ENCODE measurements at regions not wholly inside any gene's neighbourhood (a gene's known extent, or its start where the extent isn't known, plus 50 kb on each side); places are given as distances from the start of the nearest gene placed in this dataset.

DNA sequence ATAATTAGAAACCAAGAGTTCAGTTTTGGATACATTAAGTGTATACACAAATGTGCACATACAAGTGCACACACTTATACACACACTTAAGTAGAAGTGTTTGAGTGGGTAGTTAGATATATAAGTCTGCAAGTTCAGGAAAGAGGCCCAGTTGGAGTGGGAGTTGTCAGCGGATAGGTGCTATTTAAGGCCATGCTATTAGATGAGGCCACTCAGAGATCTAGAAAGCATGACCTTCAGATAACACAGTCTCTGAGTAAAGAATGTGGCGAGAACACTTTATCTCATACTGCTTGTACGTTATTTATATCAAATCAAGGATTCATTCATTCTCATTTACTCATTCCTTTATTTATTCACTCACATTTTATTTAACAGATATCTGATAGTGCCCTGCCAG, 206.2 kb downstream of the POSTN start:
- POLR2A ChIA-PET = no interaction called here
- Histone ChIP-seq H3K27me3 (replicated peaks; ENCODE audit: control insufficient read depth, insufficient read depth, low read length) (no peaks in the 10 kb centered on the region), H3K36me3 (ENCODE audit: control insufficient read depth, insufficient read depth, low read length) (no peaks in the 10 kb centered on the region), H3K4me3 (ENCODE audit: low read depth, low read length) (no peak overlapping the region), H3K4me1 (no peaks in the 10 kb centered on the region), H3K9me3 (no peaks in the 10 kb centered on the region)
- no peaks in the 10 kb centered on the region for H3K4me1 Mint-ChIP-seq (ENCODE audit: low read depth, unreplicated experiment)
- H3K27ac Mint-ChIP-seq (ENCODE audit: unreplicated experiment) = no peak overlapping the region
- H3K36me3 Mint-ChIP-seq (ENCODE audit: insufficient read depth, unreplicated experiment) = no peaks in the 10 kb centered on the region
- no peak for DNase-seq
- H3K9me3 Mint-ChIP-seq (ENCODE audit: unreplicated experiment) = no peaks in the 10 kb centered on the region
- CTCF ChIA-PET = no interaction called here
- no TSS peak for BruUV-seq (replicated peaks)
- intact Hi-C loops (cut with micrococcal nuclease; ENCODE audit: unreplicated experiment) = no loop called here
- H3K4me3 Mint-ChIP-seq (ENCODE audit: unreplicated experiment) = no peak overlapping the region
- TF ChIP-seq, protein P1, sequence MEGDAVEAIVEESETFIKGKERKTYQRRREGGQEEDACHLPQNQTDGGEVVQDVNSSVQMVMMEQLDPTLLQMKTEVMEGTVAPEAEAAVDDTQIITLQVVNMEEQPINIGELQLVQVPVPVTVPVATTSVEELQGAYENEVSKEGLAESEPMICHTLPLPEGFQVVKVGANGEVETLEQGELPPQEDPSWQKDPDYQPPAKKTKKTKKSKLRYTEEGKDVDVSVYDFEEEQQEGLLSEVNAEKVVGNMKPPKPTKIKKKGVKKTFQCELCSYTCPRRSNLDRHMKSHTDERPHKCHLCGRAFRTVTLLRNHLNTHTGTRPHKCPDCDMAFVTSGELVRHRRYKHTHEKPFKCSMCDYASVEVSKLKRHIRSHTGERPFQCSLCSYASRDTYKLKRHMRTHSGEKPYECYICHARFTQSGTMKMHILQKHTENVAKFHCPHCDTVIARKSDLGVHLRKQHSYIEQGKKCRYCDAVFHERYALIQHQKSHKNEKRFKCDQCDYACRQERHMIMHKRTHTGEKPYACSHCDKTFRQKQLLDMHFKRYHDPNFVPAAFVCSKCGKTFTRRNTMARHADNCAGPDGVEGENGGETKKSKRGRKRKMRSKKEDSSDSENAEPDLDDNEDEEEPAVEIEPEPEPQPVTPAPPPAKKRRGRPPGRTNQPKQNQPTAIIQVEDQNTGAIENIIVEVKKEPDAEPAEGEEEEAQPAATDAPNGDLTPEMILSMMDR (IDR thresholded peaks at IDR 0.05; ENCODE audit: insufficient read depth in 1 of 2, low read depth in 1 of 2, low read length in 1 of 2, severe bottlenecking in 1 of 2, unreplicated experiment in 1 of 2) = no peak
- H3K27me3 Mint-ChIP-seq (ENCODE audit: insufficient read depth, unreplicated experiment) = peaks cover 2% of the 10 kb centered on the region

DNA sequence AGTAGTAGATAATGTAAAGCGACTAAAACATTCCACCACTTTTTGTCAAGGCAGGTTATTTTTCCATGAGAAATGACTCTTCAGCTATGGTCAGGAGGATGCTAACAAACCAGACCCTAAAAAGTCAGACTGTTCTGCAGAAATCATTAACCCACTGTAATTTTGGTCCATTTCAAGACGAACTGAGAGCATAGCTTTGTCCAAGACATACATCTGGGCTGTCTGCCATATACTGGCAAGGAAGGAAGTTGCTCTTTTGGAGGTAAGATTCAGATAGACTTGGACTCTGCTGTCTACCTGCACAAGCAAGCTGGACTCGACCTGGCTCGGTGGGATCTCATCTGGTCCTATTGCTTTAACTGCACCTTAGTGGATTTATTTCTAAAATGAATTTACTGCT, 207.8 kb downstream of the POSTN start:
- TF ChIP-seq, protein P1 (IDR thresholded peaks at IDR 0.05; ENCODE audit: insufficient read depth in 1 of 2, low read depth in 1 of 2, low read length in 1 of 2, severe bottlenecking in 1 of 2, unreplicated experiment in 1 of 2) = no peak
- ChIA-PET POLR2A (no interaction called here), CTCF (no interaction called here)
- no peaks in the 10 kb centered on the region for H3K27me3 ChIP-seq (replicated peaks; ENCODE audit: control insufficient read depth, insufficient read depth, low read length)
- H3K4me1 ChIP-seq = no peaks in the 10 kb centered on the region
- Mint-ChIP-seq H3K9me3 (ENCODE audit: unreplicated experiment) (no peaks in the 10 kb centered on the region), H3K4me1 (ENCODE audit: low read depth, unreplicated experiment) (no peaks in the 10 kb centered on the region), H3K4me3 (ENCODE audit: unreplicated experiment) (no peak overlapping the region), H3K27ac (ENCODE audit: unreplicated experiment) (no peak overlapping the region), H3K36me3 (ENCODE audit: insufficient read depth, unreplicated experiment) (no peaks in the 10 kb centered on the region), H3K27me3 (ENCODE audit: insufficient read depth, unreplicated experiment) (peaks cover 2% of the 10 kb centered on the region)
- H3K36me3 ChIP-seq (ENCODE audit: control insufficient read depth, insufficient read depth, low read length) = no peaks in the 10 kb centered on the region
- no peak overlapping the region for H3K4me3 ChIP-seq (ENCODE audit: low read depth, low read length)
- intact Hi-C loops (cut with micrococcal nuclease; ENCODE audit: unreplicated experiment) = no loop called here
- no TSS peak for BruUV-seq (replicated peaks)
- no peak for DNase-seq
- H3K9me3 ChIP-seq = no peaks in the 10 kb centered on the region

DNA sequence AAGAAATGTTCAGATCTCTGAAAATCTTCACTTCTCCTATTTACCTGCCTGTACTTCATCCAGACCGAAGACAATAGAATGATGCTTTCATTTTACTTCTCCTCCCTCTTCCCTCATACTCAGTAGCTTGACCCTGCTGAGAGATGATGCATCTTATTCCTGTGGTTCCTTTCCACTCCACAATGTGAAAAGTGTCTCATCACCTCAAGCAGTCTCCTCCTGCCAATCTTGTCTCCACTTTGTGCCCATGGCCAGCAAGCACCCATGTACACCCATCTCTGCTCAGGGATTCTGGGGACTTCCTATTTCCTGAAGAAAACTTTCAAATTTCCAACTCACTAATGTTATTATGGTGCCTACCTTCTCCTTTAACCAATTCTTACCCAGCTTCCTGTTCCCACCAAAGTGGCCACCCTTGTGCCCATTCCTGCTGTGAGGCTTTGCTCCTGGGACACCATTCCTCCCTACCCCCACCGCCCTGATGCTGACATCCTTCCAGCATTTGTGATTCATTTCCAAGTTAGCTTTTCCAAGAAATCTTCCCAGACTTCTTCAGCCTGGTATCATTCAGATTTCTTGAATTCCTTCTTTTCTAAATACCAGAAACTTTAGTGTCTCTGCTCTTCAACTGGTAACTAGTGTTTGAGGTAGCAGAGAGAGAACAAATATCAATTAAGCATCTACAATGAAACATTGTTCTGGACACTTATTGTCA, 212.5 kb downstream of the POSTN start:
- ChIA-PET CTCF (no interaction called here), POLR2A (no interaction called here)
- Mint-ChIP-seq H3K4me3 (ENCODE audit: unreplicated experiment) (no peak overlapping the region), H3K27ac (ENCODE audit: unreplicated experiment) (no peak overlapping the region), H3K9me3 (ENCODE audit: unreplicated experiment) (no peaks in the 10 kb centered on the region), H3K27me3 (ENCODE audit: insufficient read depth, unreplicated experiment) (no peaks in the 10 kb centered on the region), H3K36me3 (ENCODE audit: insufficient read depth, unreplicated experiment) (no peaks in the 10 kb centered on the region), H3K4me1 (ENCODE audit: low read depth, unreplicated experiment) (no peaks in the 10 kb centered on the region)
- no TSS peak for BruUV-seq (replicated peaks)
- no peak overlapping the region for H3K4me3 ChIP-seq (ENCODE audit: low read depth, low read length)
- no peak for DNase-seq
- no peaks in the 10 kb centered on the region for H3K4me1 ChIP-seq
- H3K27me3 ChIP-seq (replicated peaks; ENCODE audit: control insufficient read depth, insufficient read depth, low read length) = no peaks in the 10 kb centered on the region; the same call in 1 of the 2 replicates
- intact Hi-C loops (cut with micrococcal nuclease; ENCODE audit: unreplicated experiment) = no loop called here
- no peaks in the 10 kb centered on the region for H3K36me3 ChIP-seq (ENCODE audit: control insufficient read depth, insufficient read depth, low read length)
- no peaks in the 10 kb centered on the region for H3K9me3 ChIP-seq
- TF ChIP-seq, protein P1 (IDR thresholded peaks at IDR 0.05; ENCODE audit: insufficient read depth in 1 of 2, low read depth in 1 of 2, low read length in 1 of 2, severe bottlenecking in 1 of 2, unreplicated experiment in 1 of 2) = no peak

Measured in Caco-2 (cell line).